ENCODE measurements at regions not wholly inside any gene's neighbourhood (a gene's known extent, or its start where the extent isn't known, plus 50 kb on each side); places are given as distances from the start of the nearest gene placed in this dataset.

DNA sequence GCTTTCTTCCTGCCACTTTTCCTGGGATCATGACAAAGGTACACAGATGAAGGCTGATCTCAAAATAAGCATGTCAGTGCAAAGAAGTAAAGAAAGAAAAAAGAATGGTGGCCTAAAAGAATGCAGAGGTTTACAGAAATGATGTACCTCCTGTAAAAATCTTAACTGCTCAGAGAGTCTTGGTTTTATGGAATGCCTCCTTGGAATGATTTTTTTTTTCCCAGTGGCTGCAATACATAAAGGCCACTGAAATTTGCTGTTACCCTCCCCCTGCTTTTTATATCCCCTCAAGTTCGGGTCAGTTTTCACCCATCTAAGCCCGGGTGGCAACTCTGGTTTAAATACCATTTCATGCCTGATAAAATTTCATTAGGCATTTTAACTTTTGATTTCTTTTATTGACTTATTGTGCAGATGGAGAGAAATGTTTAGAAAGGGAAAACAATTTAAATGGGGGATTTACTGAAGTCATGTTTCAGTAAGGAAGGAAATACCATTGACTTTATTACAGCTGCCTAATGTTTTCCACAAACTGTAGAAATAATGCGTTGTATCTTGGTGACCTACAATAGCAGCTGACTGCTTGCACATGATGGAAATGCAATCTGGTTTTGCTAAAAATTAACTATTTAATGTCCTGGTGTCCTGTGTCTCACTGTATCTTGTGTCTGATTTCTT, 102.5 kb downstream of the SAMD9 start:
- no peak for DNase-seq

DNA sequence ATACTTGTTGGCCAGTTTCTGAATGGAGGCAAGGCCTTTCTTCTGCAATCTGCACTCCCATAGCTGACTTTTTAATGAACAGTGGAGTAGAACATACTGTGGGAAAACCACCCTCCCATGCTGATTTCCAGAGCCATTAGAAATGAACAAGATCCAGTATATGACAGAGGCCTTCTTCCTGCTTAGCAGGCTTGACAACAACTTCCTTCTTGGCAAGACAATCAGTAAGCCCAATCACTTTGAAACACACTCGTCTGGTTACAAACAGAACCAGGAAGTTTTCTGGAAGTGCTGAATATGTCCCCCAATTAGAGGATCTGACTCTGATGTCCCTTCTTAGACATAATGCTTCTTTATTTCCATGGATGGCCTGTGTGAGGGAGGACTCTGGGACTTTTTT, 103.4 kb downstream of the SAMD9 start:
- DNase-seq: no peak

- DNase-seq: no peak
Observed at GRCh38 chr7:93013446-93014061, 104.2 kb downstream of the SAMD9 start.

DNA sequence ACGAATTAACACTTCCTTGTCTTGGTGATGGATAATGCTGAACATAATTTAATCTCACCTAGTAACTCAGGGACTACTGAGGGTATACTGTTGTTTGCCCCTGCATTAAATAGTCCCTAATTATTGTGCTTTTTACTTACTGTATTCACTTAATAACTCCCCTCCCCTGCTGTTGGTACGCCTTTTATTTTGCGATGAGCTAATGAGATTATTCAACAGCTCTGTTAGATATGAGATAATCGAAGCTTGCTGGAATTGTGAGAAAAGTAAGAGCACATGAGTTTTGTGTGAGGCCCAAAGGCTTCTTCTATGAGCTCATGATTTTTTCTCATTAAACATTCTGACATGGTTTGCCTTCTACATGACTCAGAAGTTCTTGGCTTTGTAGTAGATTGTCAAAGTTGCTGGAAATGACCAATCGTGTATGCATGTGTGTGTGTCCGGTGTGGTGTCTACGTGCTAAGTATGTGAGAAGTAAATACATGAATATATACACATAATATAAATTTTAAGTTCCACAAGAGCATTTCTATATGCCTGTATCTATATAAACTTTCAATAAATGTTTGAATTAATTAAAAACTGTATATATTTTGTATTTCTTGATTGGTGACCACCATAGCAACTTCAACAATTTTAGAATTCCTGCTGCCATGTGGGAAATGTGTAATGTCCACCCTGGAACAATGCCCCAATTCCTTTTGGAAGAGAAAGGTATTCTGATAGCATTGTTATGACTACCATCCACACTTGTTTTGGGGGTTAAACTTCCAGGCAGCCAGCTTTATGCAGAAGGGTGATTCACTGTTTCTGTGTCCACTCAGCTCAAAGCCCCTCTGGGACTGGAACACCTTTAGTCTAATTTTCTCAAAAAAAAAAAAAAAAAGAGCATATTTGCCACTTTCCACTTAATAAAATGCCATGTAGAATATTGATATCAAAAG, 106.2 kb downstream of the SAMD9 start:
- no peak for DNase-seq

DNA sequence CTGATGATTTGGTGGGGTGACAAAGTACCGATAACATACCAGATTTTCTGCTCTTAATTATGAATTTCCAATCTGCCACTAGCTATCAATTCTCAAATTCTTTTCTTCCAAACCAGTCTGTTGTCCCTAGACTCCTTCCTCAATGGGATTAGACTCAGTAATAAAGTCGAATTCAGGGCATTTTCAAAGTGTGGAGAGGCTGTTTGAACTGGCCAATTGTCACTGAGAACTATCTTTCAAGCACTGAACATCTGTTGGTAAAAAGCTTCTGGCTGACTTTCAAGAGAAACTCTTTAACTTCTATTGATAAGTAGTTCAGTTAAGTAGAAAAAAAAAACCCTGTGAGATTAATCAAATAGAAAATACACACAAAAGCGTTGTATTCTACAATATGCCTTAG, 108.9 kb downstream of the SAMD9 start:
- no peak for DNase-seq

DNA sequence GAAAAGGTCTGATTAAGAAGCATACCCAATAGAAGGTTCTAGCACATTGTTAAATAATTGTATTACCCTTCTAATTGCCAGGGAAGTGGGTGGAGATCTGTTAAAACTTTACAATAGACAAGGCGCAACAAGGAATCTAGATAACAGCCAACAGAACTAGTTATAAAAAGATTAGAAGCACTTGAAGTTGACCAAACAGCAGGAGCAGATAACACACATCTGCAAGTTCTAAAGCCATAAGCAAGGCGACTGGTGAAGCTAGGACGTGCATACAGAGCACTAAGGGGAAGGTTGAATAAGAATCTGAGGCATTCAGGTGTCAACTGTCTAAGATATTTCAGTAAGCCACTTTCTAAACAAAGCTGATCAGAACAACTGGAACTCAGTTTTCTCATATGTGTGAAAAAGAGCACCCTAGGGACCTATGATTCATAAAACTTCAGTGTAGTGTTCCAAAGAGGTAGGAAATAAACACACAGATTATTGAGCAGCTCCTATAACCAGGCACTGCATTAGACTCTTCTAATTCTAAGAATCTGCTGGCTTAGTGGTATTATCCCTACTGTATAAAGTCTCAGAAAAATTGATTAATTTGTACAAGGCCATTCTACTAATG, 111.2 kb downstream of the SAMD9 start:
- no peak for DNase-seq

DNA sequence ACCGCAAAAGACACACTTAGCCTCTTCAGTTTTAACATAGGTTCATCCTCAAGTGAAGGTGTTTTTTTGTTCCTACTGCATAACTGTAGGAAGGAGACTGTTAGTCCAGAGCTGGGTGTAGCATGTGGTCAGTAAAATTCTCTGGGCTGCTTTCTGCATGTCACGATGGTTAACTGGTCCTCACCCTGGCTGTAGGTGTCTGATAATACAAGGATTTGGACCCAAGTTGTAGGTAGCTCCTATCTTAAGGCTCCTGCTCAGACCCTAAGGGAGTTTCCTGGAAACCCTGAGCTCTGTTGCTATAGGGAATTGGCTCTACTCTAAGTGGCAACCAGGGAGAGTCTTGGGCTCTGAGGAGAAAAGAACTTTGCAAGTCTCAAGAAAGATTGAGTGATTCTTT, 112.9 kb downstream of the SAMD9 start:
- no peak for DNase-seq

DNA sequence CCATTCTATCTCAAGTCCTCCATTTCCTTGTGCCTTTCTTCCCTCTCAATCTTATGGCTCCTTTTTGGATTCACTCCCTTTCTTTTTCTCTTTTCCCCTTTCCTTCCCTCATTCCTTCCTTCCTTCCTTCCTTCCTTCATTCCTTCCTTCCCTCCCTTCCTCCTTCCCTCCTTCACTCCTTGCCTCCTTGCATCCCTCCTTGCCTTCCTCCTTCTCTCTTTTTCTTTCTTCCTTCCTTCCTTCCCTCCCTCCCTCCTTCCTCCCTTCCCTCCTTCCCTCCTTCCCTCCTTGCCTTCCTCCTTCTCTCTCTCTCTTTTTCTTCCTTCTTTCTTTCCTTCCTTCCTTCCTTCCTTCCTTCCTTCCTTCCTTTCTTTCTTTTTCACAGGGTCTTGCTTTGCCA, 120.1 kb downstream of the SAMD9 start:
- no peak for DNase-seq

GRCh38 chr7:92997152-92997551, 120.6 kb downstream of the SAMD9 start:
- no peak for DNase-seq

GRCh38 chr7:92994901-92995300, 122.9 kb downstream of the SAMD9 start:
- no peak for DNase-seq

DNA sequence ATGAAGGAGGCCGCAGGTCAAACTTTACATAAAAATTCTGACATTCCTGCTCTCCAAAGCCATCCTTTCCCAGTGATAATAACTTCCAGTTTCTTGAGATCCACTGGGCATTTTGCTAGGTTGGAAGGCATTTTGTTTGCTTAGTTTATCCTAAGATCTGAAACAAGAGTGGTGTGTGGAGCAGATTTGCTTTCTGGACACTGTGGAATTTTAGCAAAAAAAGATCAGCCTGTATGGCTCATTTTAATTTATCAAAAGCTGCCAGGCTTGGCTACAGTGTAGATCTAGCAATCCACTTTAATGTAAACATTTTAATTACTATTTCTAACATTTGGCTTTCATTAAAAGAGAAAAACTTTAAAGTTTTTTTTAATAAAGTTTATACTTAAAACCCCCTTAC, 124.8 kb downstream of the SAMD9 start:
- DNase-seq: no peak

DNA sequence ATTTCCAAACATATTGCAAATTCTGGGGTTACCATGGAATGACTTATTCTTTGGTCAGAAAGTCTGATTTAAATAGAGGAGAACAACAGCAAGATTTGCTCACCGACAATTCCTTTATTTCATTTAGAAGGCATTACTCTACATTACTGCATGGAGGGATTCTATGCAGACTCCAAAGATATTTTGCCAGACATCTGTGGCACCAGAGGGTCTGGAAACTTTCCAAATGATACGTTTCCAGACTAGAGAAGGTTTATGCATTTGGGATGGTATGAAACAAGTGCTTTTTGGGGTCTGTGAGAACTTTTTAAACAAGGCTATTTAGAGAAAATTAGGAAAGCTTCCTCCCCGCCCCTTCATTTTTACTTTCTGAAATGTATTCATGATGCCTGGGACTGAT, 125.3 kb downstream of the SAMD9 start:
- DNase-seq: no peak

- no peak for DNase-seq
Observed at GRCh38 chr7:92991190-92991589, 126.6 kb downstream of the SAMD9 start.

DNA sequence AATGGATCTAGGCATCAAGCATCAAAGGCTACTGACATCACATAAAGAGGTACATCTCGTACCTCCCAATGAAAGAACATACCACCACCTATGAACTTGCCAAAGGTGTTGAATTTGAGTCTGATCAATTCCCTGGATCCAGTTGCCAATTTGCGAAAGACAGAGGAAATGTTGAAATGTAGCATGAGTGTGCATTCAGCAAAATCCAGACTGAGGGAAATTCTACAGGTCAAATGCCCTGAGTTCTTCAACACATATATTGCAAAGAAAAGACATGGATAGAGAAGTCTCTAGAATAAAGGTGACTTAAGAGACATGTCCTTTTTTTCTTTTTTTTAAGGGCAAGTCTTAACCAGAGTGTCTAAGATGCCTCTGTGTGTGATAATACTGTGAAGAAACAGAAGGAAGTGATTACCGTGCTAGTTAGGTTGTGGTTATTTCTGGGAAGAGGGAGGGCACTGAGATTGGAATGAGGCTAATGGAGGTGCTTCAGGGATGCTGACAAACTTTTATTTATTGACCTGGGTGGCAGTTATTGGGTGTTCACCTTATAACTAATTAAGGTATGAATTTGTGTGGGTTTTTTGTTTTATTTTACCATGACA, 128.7 kb downstream of the SAMD9 start:
- no peak for DNase-seq

DNA sequence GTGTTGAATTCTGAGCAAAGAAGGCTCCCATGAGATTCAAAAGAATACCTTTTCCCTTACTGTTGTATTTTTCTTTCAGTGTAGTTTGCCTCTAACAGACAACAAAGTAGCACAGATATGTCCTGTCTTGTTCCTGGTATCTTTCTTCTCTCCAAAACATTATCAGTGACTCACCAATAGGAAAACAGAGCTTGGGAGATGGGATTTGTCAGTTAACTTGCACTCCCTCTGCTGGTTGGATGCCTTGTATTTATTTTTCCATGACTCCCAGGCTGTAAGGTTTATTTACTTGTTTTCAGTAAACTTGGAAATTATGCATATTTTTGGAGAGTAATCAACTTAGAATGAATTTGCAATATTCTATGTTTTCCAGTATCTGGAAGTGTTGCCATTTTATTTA, 129.7 kb downstream of the SAMD9 start:
- no peak for DNase-seq

DNA sequence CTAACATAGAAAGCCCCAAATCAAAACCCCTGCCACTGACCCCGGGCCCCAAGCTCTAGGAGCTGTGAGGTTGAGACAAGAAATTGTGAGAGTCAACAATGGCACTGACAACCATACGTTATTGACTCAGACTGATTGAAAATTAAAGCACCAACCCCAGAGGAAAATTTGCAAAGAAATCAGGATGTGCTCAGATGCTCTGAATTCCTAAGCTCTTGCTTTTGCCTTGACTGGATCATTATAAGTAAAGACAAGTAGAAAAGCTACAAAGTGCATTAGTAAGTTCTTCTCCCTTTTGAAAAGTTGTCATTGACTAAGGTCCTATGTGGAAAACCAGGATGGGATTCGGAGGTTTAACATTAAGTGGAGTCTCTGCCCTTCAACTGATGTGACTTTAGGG, 130.2 kb downstream of the SAMD9 start:
- DNase-seq: no peak

GRCh38 chr7:92987095-92987494, 130.7 kb downstream of the SAMD9 start:
- no peak for DNase-seq

- DNase-seq: no peak
Observed at GRCh38 chr7:92982928-92983327, 134.9 kb downstream of the SAMD9 start.

- no peak for DNase-seq
Observed at GRCh38 chr7:92976931-92977330, 140.6 kb upstream of the CDK6 start.

DNA sequence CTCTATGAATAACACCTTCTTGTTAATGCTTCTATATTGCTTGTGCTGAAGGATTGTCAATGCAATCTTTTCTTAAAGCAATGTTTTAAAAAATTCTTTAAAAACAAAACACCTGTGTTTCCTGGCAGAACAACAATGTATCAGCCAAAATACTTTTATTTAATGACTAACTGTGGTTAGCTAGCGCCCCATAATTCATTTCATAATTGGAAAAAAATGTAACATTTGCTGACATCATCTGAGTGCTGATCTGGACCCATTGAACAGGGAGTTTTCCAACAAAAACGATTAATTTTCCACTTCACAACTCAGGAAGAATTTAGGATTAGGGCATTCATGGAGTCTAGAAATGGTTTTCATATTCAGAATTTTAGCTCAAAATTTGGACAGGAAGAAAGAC, 137.6 kb upstream of the CDK6 start:
- DNase-seq: no peak

- DNase-seq: no peak
Observed at GRCh38 chr7:92973293-92973731, 136.9 kb upstream of the CDK6 start.

- no peak for DNase-seq
Observed at GRCh38 chr7:92972441-92972840, 136.1 kb upstream of the CDK6 start.

GRCh38 chr7:92969061-92969460, 132.7 kb upstream of the CDK6 start:
- DNase-seq: no peak
